ENCODE measurements at regions not wholly inside any gene's neighbourhood (a gene's known extent, or its start where the extent isn't known, plus 50 kb on each side); places are given as distances from the start of the nearest gene placed in this dataset.
"Not testable (repeated sequence)": the region's sequence is repeated elsewhere in the genome, so short reads cannot be mapped to it uniquely, and the experiment has no call there.

GRCh38 chr1:58233729-58234128, 312.8 kb downstream of the OMA1 start:
- Mint-ChIP-seq H3K9me3 (no peaks in the 10 kb centered on the region), H3K4me3 (no peak overlapping the region), H3K27ac (no peak overlapping the region), H3K4me1 (ENCODE audit: low read depth) (no peaks in the 10 kb centered on the region), H3K36me3 (ENCODE audit: low read depth) (no peaks in the 10 kb centered on the region), H3K27me3 (peaks cover 5% of the 10 kb centered on the region)

- Mint-ChIP-seq H3K4me3 (no peak overlapping the region), H3K4me1 (ENCODE audit: low read depth) (no peaks in the 10 kb centered on the region), H3K36me3 (ENCODE audit: low read depth) (no peaks in the 10 kb centered on the region), H3K27ac (no peak overlapping the region), H3K9me3 (no peaks in the 10 kb centered on the region), H3K27me3 (no peaks in the 10 kb centered on the region)
Observed at GRCh38 chr1:58231204-58231603, 315.3 kb downstream of the OMA1 start.

- no peaks in the 10 kb centered on the region for H3K9me3 Mint-ChIP-seq
- H3K27me3 Mint-ChIP-seq = no peaks in the 10 kb centered on the region
- H3K27ac Mint-ChIP-seq = no peak overlapping the region
- H3K36me3 Mint-ChIP-seq (ENCODE audit: low read depth) = no peaks in the 10 kb centered on the region
- H3K4me1 Mint-ChIP-seq (ENCODE audit: low read depth) = no peaks in the 10 kb centered on the region
- no peak overlapping the region for H3K4me3 Mint-ChIP-seq
Observed at GRCh38 chr1:58227604-58228003, 318.9 kb downstream of the OMA1 start.

GRCh38 chr1:58223522-58223921, 323.0 kb downstream of the OMA1 start:
- H3K9me3 Mint-ChIP-seq = no peaks in the 10 kb centered on the region
- no peaks in the 10 kb centered on the region for H3K4me1 Mint-ChIP-seq (ENCODE audit: low read depth)
- no peak overlapping the region for H3K27ac Mint-ChIP-seq
- H3K27me3 Mint-ChIP-seq = no peaks in the 10 kb centered on the region
- no peaks in the 10 kb centered on the region for H3K36me3 Mint-ChIP-seq (ENCODE audit: low read depth)
- no peak overlapping the region for H3K4me3 Mint-ChIP-seq

- Mint-ChIP-seq H3K4me3 (no peak overlapping the region), H3K4me1 (ENCODE audit: low read depth) (no peaks in the 10 kb centered on the region), H3K27me3 (no peaks in the 10 kb centered on the region), H3K36me3 (ENCODE audit: low read depth) (no peaks in the 10 kb centered on the region), H3K9me3 (no peaks in the 10 kb centered on the region), H3K27ac (no peak overlapping the region)
Observed at GRCh38 chr1:58220836-58221472, 325.6 kb downstream of the OMA1 start.

GRCh38 chr1:58216169-58216568, 330.4 kb downstream of the OMA1 start:
- H3K27me3 Mint-ChIP-seq; H3K36me3 Mint-ChIP-seq (ENCODE audit: low read depth); H3K9me3 Mint-ChIP-seq; H3K27ac Mint-ChIP-seq; H3K4me3 Mint-ChIP-seq; H3K4me1 Mint-ChIP-seq (ENCODE audit: low read depth): not testable (repeated sequence)

- H3K36me3 Mint-ChIP-seq (ENCODE audit: low read depth) = no peaks in the 10 kb centered on the region
- H3K9me3 Mint-ChIP-seq = no peaks in the 10 kb centered on the region
- no peaks in the 10 kb centered on the region for H3K27me3 Mint-ChIP-seq
- H3K4me3 Mint-ChIP-seq = no peak overlapping the region
- H3K27ac Mint-ChIP-seq = no peak overlapping the region
- H3K4me1 Mint-ChIP-seq (ENCODE audit: low read depth) = no peaks in the 10 kb centered on the region
Observed at GRCh38 chr1:58214674-58215073, 331.9 kb downstream of the OMA1 start.

- Mint-ChIP-seq H3K9me3 (no peaks in the 10 kb centered on the region), H3K36me3 (ENCODE audit: low read depth) (no peaks in the 10 kb centered on the region), H3K27ac (no peak overlapping the region), H3K4me3 (no peak overlapping the region), H3K4me1 (ENCODE audit: low read depth) (no peaks in the 10 kb centered on the region), H3K27me3 (no peaks in the 10 kb centered on the region)
Observed at GRCh38 chr1:58211869-58212268, 334.7 kb downstream of the OMA1 start.

GRCh38 chr1:58209575-58209974, 337.0 kb downstream of the OMA1 start:
- Mint-ChIP-seq H3K4me3 (no peak overlapping the region), H3K4me1 (ENCODE audit: low read depth) (no peaks in the 10 kb centered on the region), H3K9me3 (no peaks in the 10 kb centered on the region), H3K27ac (no peak overlapping the region), H3K36me3 (ENCODE audit: low read depth) (no peaks in the 10 kb centered on the region), H3K27me3 (no peaks in the 10 kb centered on the region)

- Mint-ChIP-seq H3K27me3 (no peaks in the 10 kb centered on the region), H3K4me1 (ENCODE audit: low read depth) (no peaks in the 10 kb centered on the region), H3K36me3 (ENCODE audit: low read depth) (no peaks in the 10 kb centered on the region), H3K4me3 (no peak overlapping the region), H3K27ac (no peak overlapping the region), H3K9me3 (no peaks in the 10 kb centered on the region)
Observed at GRCh38 chr1:58206749-58207148, 339.8 kb downstream of the OMA1 start.

GRCh38 chr1:58204284-58204683, 342.2 kb downstream of the OMA1 start:
- Mint-ChIP-seq H3K4me1 (ENCODE audit: low read depth) (no peaks in the 10 kb centered on the region), H3K9me3 (no peaks in the 10 kb centered on the region), H3K27me3 (no peaks in the 10 kb centered on the region), H3K27ac (no peak overlapping the region), H3K36me3 (ENCODE audit: low read depth) (no peaks in the 10 kb centered on the region), H3K4me3 (no peak overlapping the region)

- Mint-ChIP-seq H3K36me3 (ENCODE audit: low read depth) (no peaks in the 10 kb centered on the region), H3K27ac (no peak overlapping the region), H3K4me3 (no peak overlapping the region), H3K9me3 (no peaks in the 10 kb centered on the region), H3K4me1 (ENCODE audit: low read depth) (no peaks in the 10 kb centered on the region), H3K27me3 (no peaks in the 10 kb centered on the region)
Observed at GRCh38 chr1:58201492-58202106, 344.9 kb downstream of the OMA1 start.

- Mint-ChIP-seq H3K9me3 (no peaks in the 10 kb centered on the region), H3K27ac (no peak overlapping the region), H3K4me3 (no peak overlapping the region), H3K4me1 (ENCODE audit: low read depth) (no peaks in the 10 kb centered on the region), H3K36me3 (ENCODE audit: low read depth) (no peaks in the 10 kb centered on the region), H3K27me3 (no peaks in the 10 kb centered on the region)
Observed at GRCh38 chr1:58200437-58200836, 346.1 kb downstream of the OMA1 start.

GRCh38 chr1:58197811-58198210, 348.7 kb downstream of the OMA1 start:
- Mint-ChIP-seq H3K27me3 (no peaks in the 10 kb centered on the region), H3K4me1 (ENCODE audit: low read depth) (no peaks in the 10 kb centered on the region), H3K27ac (no peak overlapping the region)

GRCh38 chr1:58190267-58190988, 356.1 kb downstream of the OMA1 start:
- no peak overlapping the region for H3K4me3 Mint-ChIP-seq
- no peak overlapping the region for H3K27ac Mint-ChIP-seq
- H3K27me3 Mint-ChIP-seq = peaks cover 8% of the 10 kb centered on the region
- no peaks in the 10 kb centered on the region for H3K36me3 Mint-ChIP-seq (ENCODE audit: low read depth)
- H3K4me1 Mint-ChIP-seq (ENCODE audit: low read depth) = no peaks in the 10 kb centered on the region
- no peaks in the 10 kb centered on the region for H3K9me3 Mint-ChIP-seq

More at GRCh38 chr1:58197811-58198210, 348.7 kb downstream of the OMA1 start:
- H3K4me3 Mint-ChIP-seq = no peak overlapping the region
- no peaks in the 10 kb centered on the region for H3K9me3 Mint-ChIP-seq
- no peaks in the 10 kb centered on the region for H3K36me3 Mint-ChIP-seq (ENCODE audit: low read depth)
